ENCODE measurements at regions not wholly inside any gene's neighbourhood (a gene's known extent, or its start where the extent isn't known, plus 50 kb on each side); places are given as distances from the start of the nearest gene placed in this dataset.

GRCh38 chr14:28515571-28515970, 251.0 kb upstream of the FOXG1 start:
- TF ChIP-seq EZH2phosphoT487 (IDR thresholded peaks at IDR 0.05; ENCODE audit: borderline replicate concordance, low read length) (no peak), CTCF (IDR thresholded peaks at IDR 0.05; ENCODE audit: low read depth, low read length, poor library complexity, severe bottlenecking) (no peak)
- no peak overlapping the region for H3K4me2 ChIP-seq (ENCODE audit: low read length)
- H3F3A ChIP-seq (ENCODE audit: control insufficient read depth, insufficient read depth): no peaks in the 10 kb centered on the region
- no peaks in the 10 kb centered on the region for H3K36me3 ChIP-seq (ENCODE audit: control insufficient read depth, low read length)
- H3K4me3 ChIP-seq (ENCODE audit: low read length): no peak overlapping the region
- H3K9me3 ChIP-seq (ENCODE audit: control insufficient read depth, insufficient read depth, low read length): peaks cover 2% of the 10 kb centered on the region; the same call in 1 of the 2 replicates
- no peaks in the 10 kb centered on the region for H3K9me2 ChIP-seq (replicated peaks; ENCODE audit: control insufficient read depth, low read length)
- no peaks in the 10 kb centered on the region for H3K27me3 ChIP-seq (ENCODE audit: control insufficient read depth, low read length)
- H3K27ac ChIP-seq (ENCODE audit: low read depth, low read length): no peak overlapping the region
- no peaks in the 10 kb centered on the region for H4K20me1 ChIP-seq (ENCODE audit: control insufficient read depth, insufficient read depth, low read depth, low read length)
- no peaks in the 10 kb centered on the region for H3K79me2 ChIP-seq (ENCODE audit: control insufficient read depth, low read length)
- no peaks in the 10 kb centered on the region for H3K4me1 ChIP-seq (ENCODE audit: control insufficient read depth, low read length)

GRCh38 chr14:28536889-28537288, 229.7 kb upstream of the FOXG1 start:
- Histone ChIP-seq H3K4me3 (ENCODE audit: low read length) (no peak overlapping the region), H4K20me1 (ENCODE audit: control insufficient read depth, insufficient read depth, low read depth, low read length) (no peaks in the 10 kb centered on the region), H3K4me2 (ENCODE audit: low read length) (no peak overlapping the region), H3K4me1 (ENCODE audit: control insufficient read depth, low read length) (no peaks in the 10 kb centered on the region), H3F3A (ENCODE audit: control insufficient read depth, insufficient read depth) (no peaks in the 10 kb centered on the region), H3K36me3 (ENCODE audit: control insufficient read depth, low read length) (no peaks in the 10 kb centered on the region), H3K27ac (ENCODE audit: low read depth, low read length) (no peak overlapping the region), H3K79me2 (ENCODE audit: control insufficient read depth, low read length) (no peaks in the 10 kb centered on the region), H3K9me3 (ENCODE audit: control insufficient read depth, insufficient read depth, low read length) (peaks cover 14% of the 10 kb centered on the region; the same call in 1 of the 2 replicates), H3K9me2 (replicated peaks; ENCODE audit: control insufficient read depth, low read length) (no peaks in the 10 kb centered on the region), H3K27me3 (ENCODE audit: control insufficient read depth, low read length) (no peaks in the 10 kb centered on the region)
- TF ChIP-seq EZH2phosphoT487 (IDR thresholded peaks at IDR 0.05; ENCODE audit: borderline replicate concordance, low read length) (no peak), CTCF (IDR thresholded peaks at IDR 0.05; ENCODE audit: low read depth, low read length, poor library complexity, severe bottlenecking) (no peak)

GRCh38 chr14:28542040-28542439, 224.5 kb upstream of the FOXG1 start:
- H3K4me2 ChIP-seq (ENCODE audit: low read length): no peak overlapping the region
- H3K36me3 ChIP-seq (ENCODE audit: control insufficient read depth, low read length): no peaks in the 10 kb centered on the region
- no peaks in the 10 kb centered on the region for H3F3A ChIP-seq (ENCODE audit: control insufficient read depth, insufficient read depth)
- H3K27ac ChIP-seq (ENCODE audit: low read depth, low read length): no peak overlapping the region
- TF ChIP-seq EZH2phosphoT487 (IDR thresholded peaks at IDR 0.05; ENCODE audit: borderline replicate concordance, low read length): no peak
- TF ChIP-seq CTCF (IDR thresholded peaks at IDR 0.05; ENCODE audit: low read depth, low read length, poor library complexity, severe bottlenecking): no peak
- H3K9me2 ChIP-seq (replicated peaks; ENCODE audit: control insufficient read depth, low read length): no peaks in the 10 kb centered on the region
- no peaks in the 10 kb centered on the region for H4K20me1 ChIP-seq (ENCODE audit: control insufficient read depth, insufficient read depth, low read depth, low read length)
- peaks cover 10% of the 10 kb centered on the region; the same call in 1 of the 2 replicates for H3K9me3 ChIP-seq (ENCODE audit: control insufficient read depth, insufficient read depth, low read length)
- H3K4me1 ChIP-seq (ENCODE audit: control insufficient read depth, low read length): no peaks in the 10 kb centered on the region
- H3K79me2 ChIP-seq (ENCODE audit: control insufficient read depth, low read length): no peaks in the 10 kb centered on the region
- no peaks in the 10 kb centered on the region for H3K27me3 ChIP-seq (ENCODE audit: control insufficient read depth, low read length)
- H3K4me3 ChIP-seq (ENCODE audit: low read length): no peak overlapping the region

Measured in DOHH2 (cell line).